Endothelial cell of umbilical vein (primary cell): ENCODE measurements at regions not wholly inside any gene's neighbourhood (a gene's known extent, or its start where the extent isn't known, plus 50 kb on each side); places are given as distances from the start of the nearest gene placed in this dataset.

ENCODE experiments used
- EZH2 ChIP-seq: IDR thresholded peaks from 2 replicates; pipeline ENCODE4 v1.6.1; 2012; ENCODE audit warnings: borderline replicate concordance, low read depth, mild to moderate bottlenecking, moderate library complexity, low read length, inconsistent platforms; ENCODE audit not compliant: severe bottlenecking
- MYC ChIP-seq: IDR thresholded peaks from one replicate; pipeline ENCODE4 v1.6.1; 2011; ENCODE audit warnings: mild to moderate bottlenecking, low read depth, low read length
- POLR2AphosphoS5 ChIP-seq: IDR thresholded peaks from 2 replicates; pipeline ENCODE4 v1.6.1; 2012; ENCODE audit warnings: low read depth, mild to moderate bottlenecking, control low read depth, low read length, moderate library complexity; ENCODE audit not compliant: insufficient read depth
- TF ChIP-seq, protein P1 (sequence below), 2 donors: IDR thresholded peaks; 1 replicate in 1 of 2; 2 replicates in 1 of 2; pipeline ENCODE4 v1.5.1; 2011; ENCODE audit warnings: low read length in 2 of 2, mild to moderate bottlenecking in 2 of 2, moderate library complexity in 2 of 2, control low read depth in 1 of 2, inconsistent platforms in 1 of 2, low read depth in 1 of 2; ENCODE audit not compliant: insufficient read depth in 1 of 2; ENCODE audit errors: extremely low read depth in 1 of 2

DNA sequence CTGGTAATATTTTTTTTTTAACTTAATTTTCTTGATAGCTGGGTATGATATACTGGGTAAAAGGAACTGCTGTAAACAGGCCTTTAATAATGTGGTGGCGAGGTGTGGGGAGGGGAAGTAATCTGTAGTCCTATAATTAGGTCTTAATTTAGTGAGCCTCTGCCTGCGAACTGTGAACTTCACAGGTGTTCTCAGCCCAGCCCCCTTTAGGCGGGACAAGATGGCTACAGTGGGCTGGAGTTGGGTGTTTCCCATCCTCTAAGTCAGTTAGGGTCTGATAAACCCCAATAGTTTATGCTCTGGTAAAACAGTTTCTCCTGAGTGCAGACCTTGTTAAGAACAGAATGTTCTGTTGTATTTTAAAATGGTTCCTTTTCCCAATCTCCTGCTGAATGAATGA is 97.6 kb upstream of the SERP2 start:
- TF ChIP-seq EZH2 (no peak), POLR2AphosphoS5 (no peak), MYC (no peak)
- TF ChIP-seq, protein P1, sequence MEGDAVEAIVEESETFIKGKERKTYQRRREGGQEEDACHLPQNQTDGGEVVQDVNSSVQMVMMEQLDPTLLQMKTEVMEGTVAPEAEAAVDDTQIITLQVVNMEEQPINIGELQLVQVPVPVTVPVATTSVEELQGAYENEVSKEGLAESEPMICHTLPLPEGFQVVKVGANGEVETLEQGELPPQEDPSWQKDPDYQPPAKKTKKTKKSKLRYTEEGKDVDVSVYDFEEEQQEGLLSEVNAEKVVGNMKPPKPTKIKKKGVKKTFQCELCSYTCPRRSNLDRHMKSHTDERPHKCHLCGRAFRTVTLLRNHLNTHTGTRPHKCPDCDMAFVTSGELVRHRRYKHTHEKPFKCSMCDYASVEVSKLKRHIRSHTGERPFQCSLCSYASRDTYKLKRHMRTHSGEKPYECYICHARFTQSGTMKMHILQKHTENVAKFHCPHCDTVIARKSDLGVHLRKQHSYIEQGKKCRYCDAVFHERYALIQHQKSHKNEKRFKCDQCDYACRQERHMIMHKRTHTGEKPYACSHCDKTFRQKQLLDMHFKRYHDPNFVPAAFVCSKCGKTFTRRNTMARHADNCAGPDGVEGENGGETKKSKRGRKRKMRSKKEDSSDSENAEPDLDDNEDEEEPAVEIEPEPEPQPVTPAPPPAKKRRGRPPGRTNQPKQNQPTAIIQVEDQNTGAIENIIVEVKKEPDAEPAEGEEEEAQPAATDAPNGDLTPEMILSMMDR (IDR thresholded peaks at IDR 0.05; ENCODE audit: extremely low read depth in 1 of 2, insufficient read depth in 1 of 2, low read depth in 1 of 2, low read length in 2 of 2), result no peak
